Natural killer cell (primary cell): ENCODE measurements at regions not wholly inside any gene's neighbourhood (a gene's known extent, or its start where the extent isn't known, plus 50 kb on each side); places are given as distances from the start of the nearest gene placed in this dataset.

Source experiments
- ATAC-seq, 3 donors: fragments of 150-1000 bp in 2 of 3; fragments of 200-7000 bp in 1 of 3; cut with Tn5 transposase; 1 replicate in 1 of 3; 2 replicates in 2 of 3; pipeline ENCODE4 v1.10.0; 2021; ENCODE audit warnings: mild to moderate bottlenecking in 2 of 3, moderate library complexity in 2 of 3
- DNase-seq, 2 donors: peaks; one replicate each; pipeline versions ENCODE4 v3.0.0 to v3.0.0-alpha.2; 2013 to 2021; ENCODE audit warnings: mixed read lengths in 1 of 2
- H3K27ac ChIP-seq: one replicate; pipeline ENCODE4 v1.5.1; 2013; ENCODE audit warnings: mild to moderate bottlenecking, low read length
- H3K27me3 ChIP-seq: one replicate; pipeline ENCODE4 v1.6.1; 2013; ENCODE audit warnings: low read length; ENCODE audit not compliant: control insufficient read depth, insufficient read depth
- H3K36me3 ChIP-seq: one replicate; pipeline ENCODE4 v1.6.1; 2013; ENCODE audit warnings: low read length; ENCODE audit not compliant: control insufficient read depth, insufficient read depth
- H3K4me1 ChIP-seq: one replicate; pipeline ENCODE4 v1.6.1; 2013; ENCODE audit warnings: low read length; ENCODE audit not compliant: control insufficient read depth, insufficient read depth
- H3K4me3 ChIP-seq: one replicate; pipeline ENCODE4 v1.5.1; 2013; ENCODE audit warnings: low read length
- H3K9me3 ChIP-seq: one replicate; pipeline ENCODE4 v1.6.1; 2013; ENCODE audit warnings: low read length; ENCODE audit not compliant: control insufficient read depth, insufficient read depth
- H3K27ac Mint-ChIP-seq, 2 donors: one replicate each; pipeline ENCODE4 v1.8.0; 2022; ENCODE audit warnings: mild to moderate bottlenecking in 2 of 2, mixed read lengths in 2 of 2, moderate library complexity in 1 of 2
- H3K27me3 Mint-ChIP-seq, 2 donors: one replicate each; pipeline ENCODE4 v1.8.0; 2022; ENCODE audit warnings: low read depth in 2 of 2, mixed read lengths in 2 of 2
- H3K36me3 Mint-ChIP-seq: one replicate; pipeline ENCODE4 v1.8.0; 2022; ENCODE audit warnings: mixed read lengths
- H3K4me1 Mint-ChIP-seq, 2 donors: one replicate each; pipeline ENCODE4 v1.8.0; 2022; ENCODE audit warnings: mixed read lengths in 2 of 2
- H3K4me3 Mint-ChIP-seq: one replicate; pipeline ENCODE4 v1.8.0; 2022; ENCODE audit warnings: mild to moderate bottlenecking, moderate library complexity, mixed read lengths
- H3K9me3 Mint-ChIP-seq, 2 donors: one replicate each; pipeline ENCODE4 v1.8.0; 2022; ENCODE audit warnings: mixed read lengths in 2 of 2
- WGBS: methylation state at CpG from one replicate; pipeline ENCODE4 v1.1.7; 2013; ENCODE audit warnings: missing lambda C conversion rate; ENCODE audit not compliant: insufficient coverage; 5-methylcytosine and 5-hydroxymethylcytosine counted together
- intact Hi-C: fragments of 100-400 bp; cut with micrococcal nuclease; formaldehyde crosslinking; loops from one replicate; pipeline ENCODE4 v1.14.2; 2022
- TF ChIP-seq, protein P1 (sequence below): fragments of 200-600 bp; IDR thresholded peaks from one replicate; pipeline ENCODE4 v1.8.0; 2022; ENCODE audit warnings: antibody characterized with exemption

DNA sequence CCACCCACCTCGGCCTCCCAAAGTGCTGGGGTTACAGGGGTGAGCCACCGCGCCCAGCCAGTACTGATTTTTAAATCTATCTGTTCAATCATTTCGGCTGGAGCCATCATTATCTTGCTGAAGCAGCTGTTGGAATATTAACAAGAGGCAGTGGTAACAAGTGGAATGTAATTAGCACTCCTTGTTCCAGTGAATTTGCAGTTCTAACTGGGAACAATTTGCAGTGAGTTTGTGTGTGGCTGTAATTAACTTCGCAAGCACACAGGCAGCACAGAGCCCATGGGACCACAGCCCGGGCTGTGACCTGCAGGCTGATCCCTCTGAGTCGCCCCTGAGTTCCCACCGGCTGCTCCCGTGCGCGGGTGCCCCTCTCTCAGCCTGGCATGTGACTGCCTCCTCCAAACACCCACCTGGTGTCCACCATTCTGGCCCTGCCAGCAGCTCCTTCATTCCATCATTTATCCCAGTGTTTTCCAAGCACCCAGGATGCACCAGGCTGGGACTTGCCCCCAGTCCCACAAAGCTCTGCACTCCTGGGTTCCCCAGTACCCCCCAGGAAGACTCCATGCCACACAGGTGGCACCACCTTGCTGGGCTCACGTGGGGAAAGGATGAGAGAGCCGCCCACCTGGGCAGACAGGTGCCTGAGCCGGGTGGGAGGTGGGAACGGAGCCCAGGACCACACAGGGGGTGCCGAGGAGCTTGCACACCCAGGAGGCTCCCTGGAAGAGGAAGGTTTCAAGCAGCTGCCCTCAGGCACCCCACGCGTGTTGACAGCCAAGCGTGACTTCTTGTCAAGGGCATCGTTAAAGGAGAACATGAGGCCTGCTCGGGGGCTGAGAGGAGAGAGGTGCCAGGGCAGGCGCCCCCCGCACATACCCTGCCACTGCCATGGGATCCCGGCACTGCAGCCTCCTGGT lies 75.2 kb downstream of the YTHDF1 start:
- H3K27me3 ChIP-seq = no peaks in the 10 kb centered on the region
- WGBS = 84% methylated on average over 24 of the region's 24 CpGs
- no peaks in the 10 kb centered on the region for H3K9me3 Mint-ChIP-seq
- DNase-seq (no peak), ATAC-seq (no peak)
- intact Hi-C loops = no loop called here
- peaks cover 7 to 13% of the 10 kb centered on the region in 2 donors for H3K27me3 Mint-ChIP-seq
- no peaks in the 10 kb centered on the region for H3K4me1 Mint-ChIP-seq
- H3K27ac ChIP-seq = no peak overlapping the region
- H3K9me3 ChIP-seq = no peaks in the 10 kb centered on the region
- H3K4me3 Mint-ChIP-seq = no peak overlapping the region
- H3K4me1 ChIP-seq = no peaks in the 10 kb centered on the region
- H3K36me3 ChIP-seq = no peaks in the 10 kb centered on the region
- no peak overlapping the region for H3K4me3 ChIP-seq
- no peak overlapping the region for H3K27ac Mint-ChIP-seq
- TF ChIP-seq, protein P1, sequence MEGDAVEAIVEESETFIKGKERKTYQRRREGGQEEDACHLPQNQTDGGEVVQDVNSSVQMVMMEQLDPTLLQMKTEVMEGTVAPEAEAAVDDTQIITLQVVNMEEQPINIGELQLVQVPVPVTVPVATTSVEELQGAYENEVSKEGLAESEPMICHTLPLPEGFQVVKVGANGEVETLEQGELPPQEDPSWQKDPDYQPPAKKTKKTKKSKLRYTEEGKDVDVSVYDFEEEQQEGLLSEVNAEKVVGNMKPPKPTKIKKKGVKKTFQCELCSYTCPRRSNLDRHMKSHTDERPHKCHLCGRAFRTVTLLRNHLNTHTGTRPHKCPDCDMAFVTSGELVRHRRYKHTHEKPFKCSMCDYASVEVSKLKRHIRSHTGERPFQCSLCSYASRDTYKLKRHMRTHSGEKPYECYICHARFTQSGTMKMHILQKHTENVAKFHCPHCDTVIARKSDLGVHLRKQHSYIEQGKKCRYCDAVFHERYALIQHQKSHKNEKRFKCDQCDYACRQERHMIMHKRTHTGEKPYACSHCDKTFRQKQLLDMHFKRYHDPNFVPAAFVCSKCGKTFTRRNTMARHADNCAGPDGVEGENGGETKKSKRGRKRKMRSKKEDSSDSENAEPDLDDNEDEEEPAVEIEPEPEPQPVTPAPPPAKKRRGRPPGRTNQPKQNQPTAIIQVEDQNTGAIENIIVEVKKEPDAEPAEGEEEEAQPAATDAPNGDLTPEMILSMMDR = no peak
- H3K36me3 Mint-ChIP-seq = no peaks in the 10 kb centered on the region

DNA sequence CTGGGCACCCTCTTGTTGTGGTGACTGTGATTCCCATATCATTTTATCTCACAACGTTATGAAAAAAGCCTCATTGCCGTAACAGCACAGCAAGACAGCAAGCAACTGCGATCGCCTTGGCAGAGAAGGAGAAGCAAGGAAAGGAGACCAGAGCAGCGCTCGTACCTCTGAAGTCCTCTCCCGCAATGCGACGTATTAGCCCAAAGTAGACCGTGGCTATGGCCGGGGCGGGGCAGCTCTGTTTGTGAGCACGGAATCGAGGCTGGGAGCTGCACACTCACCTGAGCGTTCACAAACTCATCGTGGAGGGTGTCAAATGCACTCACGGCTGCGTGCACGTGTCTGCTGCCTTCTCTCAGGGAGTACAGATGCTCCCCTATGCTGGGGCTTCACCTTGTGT lies 76.1 kb downstream of the YTHDF1 start:
- no peaks in the 10 kb centered on the region for H3K9me3 Mint-ChIP-seq
- TF ChIP-seq, protein P1 = no peak
- H3K27me3 Mint-ChIP-seq = peaks cover 0 to 7% of the 10 kb centered on the region in 2 donors
- no peaks in the 10 kb centered on the region for H3K4me1 ChIP-seq
- no peaks in the 10 kb centered on the region for H3K4me1 Mint-ChIP-seq
- H3K36me3 Mint-ChIP-seq = no peaks in the 10 kb centered on the region
- ATAC-seq (no peak), DNase-seq (no peak)
- no peaks in the 10 kb centered on the region for H3K9me3 ChIP-seq
- H3K27ac ChIP-seq = no peak overlapping the region
- intact Hi-C loops = no loop called here
- H3K4me3 Mint-ChIP-seq = no peak overlapping the region
- no peaks in the 10 kb centered on the region for H3K36me3 ChIP-seq
- 81% methylated on average over 19 of the region's 19 CpGs for WGBS
- H3K4me3 ChIP-seq = no peak overlapping the region
- H3K27me3 ChIP-seq = no peaks in the 10 kb centered on the region
- no peak overlapping the region for H3K27ac Mint-ChIP-seq

DNA sequence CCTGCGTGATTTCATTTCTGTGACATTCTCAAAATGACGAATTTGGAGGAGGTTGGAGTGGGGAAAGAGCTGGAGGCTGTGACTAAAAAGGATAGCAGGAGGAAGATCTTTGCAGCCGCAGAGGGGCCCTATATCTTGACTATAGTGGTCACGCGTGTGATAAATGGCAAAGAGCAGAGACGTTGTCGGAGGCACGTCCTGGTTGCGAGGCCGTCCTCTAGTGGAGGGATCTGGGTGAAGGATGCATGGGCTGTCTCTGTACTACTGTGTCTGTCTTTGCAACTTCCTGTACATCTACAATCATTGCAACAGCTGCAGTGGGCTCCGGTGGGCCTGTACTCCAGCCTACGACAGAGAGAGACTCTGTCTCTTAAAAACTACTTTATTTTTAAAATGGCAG lies 76.6 kb downstream of the YTHDF1 start:
- no peaks in the 10 kb centered on the region for H3K36me3 Mint-ChIP-seq
- H3K4me1 Mint-ChIP-seq = no peaks in the 10 kb centered on the region
- H3K9me3 Mint-ChIP-seq = no peaks in the 10 kb centered on the region
- peaks cover 0 to 7% of the 10 kb centered on the region in 2 donors for H3K27me3 Mint-ChIP-seq
- Histone ChIP-seq H3K4me3 (no peak overlapping the region), H3K36me3 (no peaks in the 10 kb centered on the region), H3K9me3 (no peaks in the 10 kb centered on the region), H3K4me1 (no peaks in the 10 kb centered on the region), H3K27me3 (no peaks in the 10 kb centered on the region), H3K27ac (no peak overlapping the region)
- no peak overlapping the region for H3K27ac Mint-ChIP-seq
- H3K4me3 Mint-ChIP-seq = no peak overlapping the region
- DNase-seq = no peak
- TF ChIP-seq, protein P1 = no peak
- 75% methylated on average over 12 of the region's 12 CpGs for WGBS
- ATAC-seq = no peak
- intact Hi-C loops = no loop called here
